Tibial nerve (tissue), 4 donors: ENCODE measurements at regions not wholly inside any gene's neighbourhood (a gene's known extent, or its start where the extent isn't known, plus 50 kb on each side); places are given as distances from the start of the nearest gene placed in this dataset.

Source experiments
- DNase-seq, 2 donors: peaks; one replicate each; pipeline ENCODE4 v3.0.0-alpha.2; 2019; ENCODE audit warnings: low spot score in 2 of 2
- H3K27ac ChIP-seq, 4 donors: fragments of 200-600 bp; sonication (generic) in 3 of 4; one replicate each; pipeline ENCODE4 v1.5.1; 2017 to 2019; ENCODE audit warnings: mild to moderate bottlenecking in 1 of 4
- H3K27me3 ChIP-seq, 2 donors: fragments of 200-600 bp; sonication (generic) in 1 of 2; one replicate each; pipeline versions ENCODE4 v1.5.1 to v1.6.0; 2017 to 2019
- H3K36me3 ChIP-seq, 3 donors: fragments of 200-600 bp; sonication (generic); one replicate each; pipeline ENCODE4 v1.5.1; 2018 to 2019
- H3K4me1 ChIP-seq, 4 donors: fragments of 200-600 bp; sonication (generic) in 3 of 4; one replicate each; pipeline ENCODE4 v1.5.1; 2017 to 2019
- H3K4me3 ChIP-seq, 4 donors: fragments of 200-600 bp; sonication (generic) in 3 of 4; one replicate each; pipeline ENCODE4 v1.5.1; 2017 to 2019; ENCODE audit warnings: mild to moderate bottlenecking in 1 of 4, moderate library complexity in 1 of 4
- H3K9me3 ChIP-seq, 4 donors: fragments of 200-600 bp; sonication (generic) in 3 of 4; one replicate each; pipeline ENCODE4 v1.5.1; 2017 to 2019
- CTCF ChIP-seq, 5 experiments: fragments of 200-600 bp in 3 of 5; fragments of 450-650 bp in 2 of 5; sonication (generic) in 3 of 5; IDR thresholded peaks; one replicate each; pipeline ENCODE4 v1.5.1; 2016 to 2019; ENCODE audit warnings: antibody characterized with exemption in 5 of 5, mild to moderate bottlenecking in 3 of 5, moderate library complexity in 2 of 5
- EP300 ChIP-seq, 2 donors: sonication (generic); formaldehyde crosslinking; IDR thresholded peaks; one replicate each; pipeline ENCODE4 v1.6.1; 2017; ENCODE audit warnings: antibody characterized with exemption in 2 of 2, mild to moderate bottlenecking in 1 of 2
- POLR2A ChIP-seq, 2 donors: fragments of 450-650 bp; IDR thresholded peaks; one replicate each; pipeline ENCODE4 v1.6.1; 2017; ENCODE audit warnings: antibody characterized with exemption in 2 of 2, mild to moderate bottlenecking in 2 of 2, moderate library complexity in 2 of 2
- WGBS, 2 donors: methylation state at CpG; one replicate each; pipeline ENCODE4 v1.1.5; 2018; 5-methylcytosine and 5-hydroxymethylcytosine counted together

- no peak for TF ChIP-seq POLR2A (IDR thresholded peaks at IDR 0.05)
- TF ChIP-seq CTCF (IDR thresholded peaks at IDR 0.05): no peak
- no peak for TF ChIP-seq EP300 (IDR thresholded peaks at IDR 0.05)
- DNase-seq: no peak
- WGBS, 2 donors: 77 to 90% methylated on average over 1 of the region's 1 CpG
Observed at GRCh38 chr3:163166197-163166596, 1669.6 kb downstream of the OTOL1 start.

GRCh38 chr3:163159306-163159705, 1662.7 kb downstream of the OTOL1 start:
- Histone ChIP-seq H3K4me3 (no peak overlapping the region), H3K4me1 (no peaks in the 10 kb centered on the region), H3K36me3 (no peaks in the 10 kb centered on the region), H3K27ac (no peak overlapping the region), H3K27me3 (no peaks in the 10 kb centered on the region), H3K9me3 (no peaks in the 10 kb centered on the region)
- 63 to 70% methylated on average over 2 of the region's 2 CpGs for WGBS, 2 donors
- TF ChIP-seq EP300 (IDR thresholded peaks at IDR 0.05): no peak
- TF ChIP-seq CTCF (IDR thresholded peaks at IDR 0.05): no peak
- TF ChIP-seq POLR2A (IDR thresholded peaks at IDR 0.05): no peak
- DNase-seq: no peak

More at GRCh38 chr3:163166197-163166596, 1669.6 kb downstream of the OTOL1 start:
- Histone ChIP-seq H3K27me3 (no peaks in the 10 kb centered on the region), H3K36me3 (no peaks in the 10 kb centered on the region), H3K27ac (no peak overlapping the region), H3K9me3 (peaks cover 0 to 20% (median 0%) of the 10 kb centered on the region in 4 donors), H3K4me3 (no peak overlapping the region), H3K4me1 (no peaks in the 10 kb centered on the region)

GRCh38 chr3:163139600-163139999, 1643.0 kb downstream of the OTOL1 start:
- WGBS, 2 donors: 88 to 93% methylated on average over 4 of the region's 4 CpGs
- Histone ChIP-seq H3K4me3 (no peak overlapping the region), H3K27ac (no peak overlapping the region), H3K4me1 (no peaks in the 10 kb centered on the region), H3K9me3 (no peaks in the 10 kb centered on the region), H3K36me3 (no peaks in the 10 kb centered on the region), H3K27me3 (no peaks in the 10 kb centered on the region)
- DNase-seq: no peak
- TF ChIP-seq CTCF (IDR thresholded peaks at IDR 0.05) (no peak), POLR2A (IDR thresholded peaks at IDR 0.05) (no peak), EP300 (IDR thresholded peaks at IDR 0.05) (no peak)

- 65 to 81% methylated on average over 2 of the region's 2 CpGs for WGBS, 2 donors
- no peak overlapping the region for H3K27ac ChIP-seq
- H3K4me3 ChIP-seq: no peak overlapping the region
- no peaks in the 10 kb centered on the region for H3K4me1 ChIP-seq
- DNase-seq: no peak
- H3K36me3 ChIP-seq: no peaks in the 10 kb centered on the region
- TF ChIP-seq POLR2A (IDR thresholded peaks at IDR 0.05): no peak
- no peak for TF ChIP-seq EP300 (IDR thresholded peaks at IDR 0.05)
- TF ChIP-seq CTCF (IDR thresholded peaks at IDR 0.05): no peak
- no peaks in the 10 kb centered on the region for H3K27me3 ChIP-seq
- H3K9me3 ChIP-seq: no peaks in the 10 kb centered on the region
Observed at GRCh38 chr3:163138258-163138657, 1641.7 kb downstream of the OTOL1 start.

- H3K9me3 ChIP-seq: peaks cover 0 to 24% (median 1%) of the 10 kb centered on the region in 4 donors
- H3K36me3 ChIP-seq: no peaks in the 10 kb centered on the region
- TF ChIP-seq POLR2A (IDR thresholded peaks at IDR 0.05) (no peak), EP300 (IDR thresholded peaks at IDR 0.05) (no peak), CTCF (IDR thresholded peaks at IDR 0.05) (no peak)
- WGBS, 2 donors: 90 to 95% methylated on average over 5 of the region's 5 CpGs
- no peaks in the 10 kb centered on the region for H3K4me1 ChIP-seq
- DNase-seq: no peak
- no peak overlapping the region for H3K4me3 ChIP-seq
- H3K27me3 ChIP-seq: no peaks in the 10 kb centered on the region
- H3K27ac ChIP-seq: no peak overlapping the region
Observed at GRCh38 chr3:163132111-163132510, 1635.5 kb downstream of the OTOL1 start.
